Brain microvascular endothelial cell (primary cell): ENCODE measurements at regions not wholly inside any gene's neighbourhood (a gene's known extent, or its start where the extent isn't known, plus 50 kb on each side); places are given as distances from the start of the nearest gene placed in this dataset.

Experiments used
- DNase-seq: peaks from one replicate; pipeline ENCODE4 v3.0.0-alpha.2; 2020
- H3K27ac ChIP-seq: fragments of 250-450 bp; sonication (Bioruptor Pico); 2 replicates; pipeline ENCODE4 v1.5.1; 2020; ENCODE audit warnings: mild to moderate bottlenecking, moderate library complexity
- H3K27me3 ChIP-seq: fragments of 250-450 bp; sonication (Bioruptor Pico); replicated peaks from 2 replicates; pipeline ENCODE4 v1.5.1; 2020; ENCODE audit warnings: mild to moderate bottlenecking
- H3K36me3 ChIP-seq: fragments of 250-450 bp; sonication (Bioruptor Pico); replicated peaks from 2 replicates; pipeline ENCODE4 v1.5.1; 2020; ENCODE audit warnings: mild to moderate bottlenecking
- H3K4me3 ChIP-seq: 2 replicates; pipeline ENCODE4 v1.5.1; 2011; ENCODE audit warnings: low read depth, mild to moderate bottlenecking, control low read depth, low read length, moderate library complexity
- CTCF ChIP-seq: IDR thresholded peaks from 2 replicates; pipeline ENCODE4 v1.5.1; 2011; ENCODE audit warnings: low read depth, mild to moderate bottlenecking, moderate library complexity, low read length, control low read depth, inconsistent platforms; ENCODE audit errors: missing control alignments
- in situ Hi-C: cut with HindIII; loops from 2 replicates; pipeline ENCODE4 v1.10.0; 2017; ENCODE audit warnings: low sequenced_read_pairs, low pct_ligation_motif_present

- no peak for TF ChIP-seq CTCF
- H3K36me3 ChIP-seq: no peaks in the 10 kb centered on the region
- H3K4me3 ChIP-seq: no peak overlapping the region
- DNase-seq: no peak
- in situ Hi-C loops: no loop called here
- no peaks in the 10 kb centered on the region for H3K27me3 ChIP-seq
- H3K27ac ChIP-seq: no peak overlapping the region
These were observed 569.6 kb upstream of the AGTR1 start for GRCh38 chr3:148128136-148128535.

- H3K27me3 ChIP-seq: no peaks in the 10 kb centered on the region
- H3K27ac ChIP-seq: no peak overlapping the region
- no peaks in the 10 kb centered on the region for H3K36me3 ChIP-seq
- H3K4me3 ChIP-seq: no peak overlapping the region
- DNase-seq: peak; percentile 27
- in situ Hi-C loops: no loop called here
- TF ChIP-seq CTCF: no peak
These were observed 565.6 kb upstream of the AGTR1 start for GRCh38 chr3:148131990-148132638.

- DNase-seq: no peak
- in situ Hi-C loops: no loop called here
These were observed 560.9 kb upstream of the AGTR1 start for GRCh38 chr3:148136816-148137215.

GRCh38 chr3:148146241-148146640 lies 551.5 kb upstream of the AGTR1 start:
- in situ Hi-C loops: no loop called here
- H3K4me3 ChIP-seq: no peak overlapping the region
- TF ChIP-seq CTCF: no peak
- H3K36me3 ChIP-seq: no peaks in the 10 kb centered on the region
- DNase-seq: no peak
- H3K27ac ChIP-seq: no peak overlapping the region
- no peaks in the 10 kb centered on the region for H3K27me3 ChIP-seq

More at GRCh38 chr3:148136816-148137215, 560.9 kb upstream of the AGTR1 start:
- H3K27me3 ChIP-seq: no peaks in the 10 kb centered on the region
- no peak for TF ChIP-seq CTCF
- H3K36me3 ChIP-seq: no peaks in the 10 kb centered on the region
- no peak overlapping the region for H3K4me3 ChIP-seq
- no peak overlapping the region for H3K27ac ChIP-seq

GRCh38 chr3:148146947-148147826 lies 550.5 kb upstream of the AGTR1 start:
- no peak for TF ChIP-seq CTCF
- peak overlapping the region; percentile 48 for H3K27ac ChIP-seq
- in situ Hi-C loops: no loop called here
- peak; percentile 86 for DNase-seq
- no peaks in the 10 kb centered on the region for H3K27me3 ChIP-seq
- H3K4me3 ChIP-seq: no peak overlapping the region
- H3K36me3 ChIP-seq: no peaks in the 10 kb centered on the region
